SK-N-SH (cell line): ENCODE measurements at regions not wholly inside any gene's neighbourhood (a gene's known extent, or its start where the extent isn't known, plus 50 kb on each side); places are given as distances from the start of the nearest gene placed in this dataset.

Source experiments
- CHD2 ChIP-seq: fragments of 150-350 bp; IDR thresholded peaks from 2 replicates; pipeline ENCODE4 v1.6.1; 2018; ENCODE audit warnings: low read length; ENCODE audit not compliant: partially characterized antibody
- CTCF ChIP-seq: fragments of 200-600 bp; sonication (generic); IDR thresholded peaks from 2 replicates; pipeline ENCODE4 v1.6.1; 2017; ENCODE audit warnings: antibody characterized with exemption, mild to moderate bottlenecking, moderate library complexity
- FOXM1 ChIP-seq: IDR thresholded peaks from 2 replicates; pipeline ENCODE4 v1.4.0; 2012; ENCODE audit warnings: low read depth, mild to moderate bottlenecking
- MEF2A ChIP-seq: IDR thresholded peaks from 2 replicates; pipeline ENCODE4 v1.4.0; 2012; ENCODE audit warnings: low read depth, borderline replicate concordance
- RXRA ChIP-seq: IDR thresholded peaks from 2 replicates; pipeline ENCODE4 v1.4.0; 2012; ENCODE audit warnings: low read depth, mild to moderate bottlenecking, borderline replicate concordance
- SMC3 ChIP-seq: IDR thresholded peaks from 2 replicates; pipeline ENCODE4 v1.6.1; 2012; ENCODE audit warnings: low read depth, low read length, improper control_type of control experiment
- USF2 ChIP-seq: fragments of 150-350 bp; IDR thresholded peaks from 2 replicates; pipeline ENCODE4 v1.6.1; 2017; ENCODE audit warnings: antibody characterized with exemption, low read length, low read depth, borderline replicate concordance

- TF ChIP-seq RXRA (no peak), SMC3 (no peak), USF2 (no peak), CTCF (no peak), MEF2A (no peak), FOXM1 (no peak), CHD2 (no peak)
These were observed 276.8 kb upstream of the CHST9 start for GRCh38 chr18:27461957-27462356.
